ENCODE measurements at regions not wholly inside any gene's neighbourhood (a gene's known extent, or its start where the extent isn't known, plus 50 kb on each side); places are given as distances from the start of the nearest gene placed in this dataset.

- TF ChIP-seq CTCF (IDR thresholded peaks at IDR 0.05; ENCODE audit: control extremely low read depth, extremely low read depth, low read depth, missing control alignments) = no peak
- no peak for DNase-seq (ENCODE audit: extremely low spot score)
- ChIA-PET POLR2A (no interaction called here), CTCF (no interaction called here)
Observed at GRCh38 chr1:238778113-238778512, 608.3 kb upstream of the CHRM3 start.

GRCh38 chr1:238777551-238777950 is 608.8 kb upstream of the CHRM3 start:
- TF ChIP-seq CTCF (IDR thresholded peaks at IDR 0.05; ENCODE audit: control extremely low read depth, extremely low read depth, low read depth, missing control alignments) = no peak
- CTCF ChIA-PET = no interaction called here
- POLR2A ChIA-PET = no interaction called here
- DNase-seq (ENCODE audit: extremely low spot score) = no peak

GRCh38 chr1:238776126-238776525 is 610.2 kb upstream of the CHRM3 start:
- ChIA-PET POLR2A (no interaction called here), CTCF (interaction anchor here (1.2 to 1.7 kb wide), 2 partner anchors 32 to 1228 kb away, joined by 3 read pairs; no protein-coding TSS in a partner anchor)
- DNase-seq (ENCODE audit: extremely low spot score) = no peak
- TF ChIP-seq CTCF (IDR thresholded peaks at IDR 0.05; ENCODE audit: control extremely low read depth, extremely low read depth, low read depth, missing control alignments) = no peak

GRCh38 chr1:238772322-238772721 is 614.0 kb upstream of the CHRM3 start:
- DNase-seq (ENCODE audit: extremely low spot score) = no peak
- TF ChIP-seq CTCF (IDR thresholded peaks at IDR 0.05; ENCODE audit: control extremely low read depth, extremely low read depth, low read depth, missing control alignments) = no peak
- POLR2A ChIA-PET = no interaction called here
- CTCF ChIA-PET = no interaction called here

- POLR2A ChIA-PET = no interaction called here
Observed at GRCh38 chr1:238767321-238767720, 619.0 kb upstream of the CHRM3 start.

GRCh38 chr1:238764779-238765178 is 621.6 kb upstream of the CHRM3 start:
- ChIA-PET POLR2A (no interaction called here), CTCF (interaction anchor here (1.1 kb wide), 1 partner anchor 10 kb away, joined by 3 read pairs; no protein-coding TSS in a partner anchor)
- no peak for DNase-seq (ENCODE audit: extremely low spot score)
- TF ChIP-seq CTCF (IDR thresholded peaks at IDR 0.05; ENCODE audit: control extremely low read depth, extremely low read depth, low read depth, missing control alignments) = no peak

More at GRCh38 chr1:238767321-238767720, 619.0 kb upstream of the CHRM3 start:
- DNase-seq (ENCODE audit: extremely low spot score) = no peak
- CTCF ChIA-PET = no interaction called here
- no peak for TF ChIP-seq CTCF (IDR thresholded peaks at IDR 0.05; ENCODE audit: control extremely low read depth, extremely low read depth, low read depth, missing control alignments)

GRCh38 chr1:238753252-238753651 is 633.1 kb upstream of the CHRM3 start:
- POLR2A ChIA-PET = no interaction called here
- no peak for TF ChIP-seq CTCF (IDR thresholded peaks at IDR 0.05; ENCODE audit: control extremely low read depth, extremely low read depth, low read depth, missing control alignments)
- DNase-seq (ENCODE audit: extremely low spot score) = no peak
- CTCF ChIA-PET = interaction anchor here (1.2 kb wide), 1 partner anchor 11 kb away, joined by 3 read pairs; no protein-coding TSS in a partner anchor
